ENCODE measurements at regions not wholly inside any gene's neighbourhood (a gene's known extent, or its start where the extent isn't known, plus 50 kb on each side); places are given as distances from the start of the nearest gene placed in this dataset.

GRCh38 chr9:134494273-134494815 lies 147.3 kb upstream of the COL5A1 start:
- TF ChIP-seq, protein P1, sequence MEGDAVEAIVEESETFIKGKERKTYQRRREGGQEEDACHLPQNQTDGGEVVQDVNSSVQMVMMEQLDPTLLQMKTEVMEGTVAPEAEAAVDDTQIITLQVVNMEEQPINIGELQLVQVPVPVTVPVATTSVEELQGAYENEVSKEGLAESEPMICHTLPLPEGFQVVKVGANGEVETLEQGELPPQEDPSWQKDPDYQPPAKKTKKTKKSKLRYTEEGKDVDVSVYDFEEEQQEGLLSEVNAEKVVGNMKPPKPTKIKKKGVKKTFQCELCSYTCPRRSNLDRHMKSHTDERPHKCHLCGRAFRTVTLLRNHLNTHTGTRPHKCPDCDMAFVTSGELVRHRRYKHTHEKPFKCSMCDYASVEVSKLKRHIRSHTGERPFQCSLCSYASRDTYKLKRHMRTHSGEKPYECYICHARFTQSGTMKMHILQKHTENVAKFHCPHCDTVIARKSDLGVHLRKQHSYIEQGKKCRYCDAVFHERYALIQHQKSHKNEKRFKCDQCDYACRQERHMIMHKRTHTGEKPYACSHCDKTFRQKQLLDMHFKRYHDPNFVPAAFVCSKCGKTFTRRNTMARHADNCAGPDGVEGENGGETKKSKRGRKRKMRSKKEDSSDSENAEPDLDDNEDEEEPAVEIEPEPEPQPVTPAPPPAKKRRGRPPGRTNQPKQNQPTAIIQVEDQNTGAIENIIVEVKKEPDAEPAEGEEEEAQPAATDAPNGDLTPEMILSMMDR (IDR thresholded peaks at IDR 0.05): no peak
- no peak for TF ChIP-seq POLR2A (IDR thresholded peaks at IDR 0.05)

All from uterus (tissue), 2 donors.